ENCODE measurements at regions not wholly inside any gene's neighbourhood (a gene's known extent, or its start where the extent isn't known, plus 50 kb on each side); places are given as distances from the start of the nearest gene placed in this dataset.

DNA sequence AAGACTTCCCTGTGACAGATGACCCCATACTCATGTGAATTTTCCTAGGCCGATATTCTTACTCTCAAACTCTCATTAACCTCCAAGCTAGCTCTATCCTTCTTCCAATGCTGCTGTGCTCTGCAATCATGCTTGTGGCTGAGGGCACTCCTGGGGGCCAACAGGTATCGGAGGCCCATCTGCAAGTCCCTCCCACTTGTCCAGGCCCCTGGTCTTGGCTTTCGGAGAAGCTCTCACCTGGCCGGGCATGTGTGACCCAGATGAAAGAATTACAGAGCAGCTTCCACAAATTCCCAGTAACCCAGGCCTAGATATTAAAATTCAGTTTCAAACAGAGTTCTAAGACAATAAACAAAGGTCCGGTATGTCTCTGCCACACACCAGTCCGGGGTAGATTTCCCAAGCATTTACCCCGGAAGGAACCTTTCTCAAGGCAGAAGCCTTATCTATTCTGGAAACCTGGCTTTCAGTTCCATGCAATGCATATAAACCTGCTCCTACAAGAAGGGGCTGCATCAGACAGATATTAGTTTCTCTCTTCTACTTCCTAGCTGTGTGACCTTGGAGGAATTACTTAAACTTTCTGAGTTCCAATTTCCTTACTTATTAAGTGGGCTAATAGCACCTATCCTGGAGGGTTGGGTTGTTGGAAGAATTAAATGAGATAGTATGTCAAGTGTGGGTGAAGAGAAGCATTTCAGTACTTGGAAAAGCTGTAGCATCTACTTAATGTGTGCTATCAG is 270.8 kb downstream of the PTTG2 start:
- no peak for DNase-seq

DNA sequence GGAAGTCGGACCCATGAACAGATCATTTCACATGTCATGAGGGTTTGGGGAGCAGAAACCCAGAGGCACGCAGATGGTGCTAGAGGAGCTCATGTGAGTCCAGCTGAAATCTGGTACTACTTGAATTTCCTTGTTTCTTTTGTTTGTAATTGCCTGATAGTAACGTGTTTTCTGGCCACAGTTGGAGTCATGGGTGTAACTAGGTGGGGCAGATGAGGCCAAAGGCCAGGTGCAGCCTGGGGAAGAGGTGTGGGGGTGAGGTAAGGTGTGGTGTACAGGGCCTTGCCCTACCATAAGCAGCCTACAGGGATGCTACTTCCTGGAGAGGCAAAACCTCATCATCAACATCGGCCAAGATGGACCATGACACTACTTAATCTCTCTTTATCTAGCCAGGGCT is 271.4 kb downstream of the PTTG2 start:
- DNase-seq = no peak

DNA sequence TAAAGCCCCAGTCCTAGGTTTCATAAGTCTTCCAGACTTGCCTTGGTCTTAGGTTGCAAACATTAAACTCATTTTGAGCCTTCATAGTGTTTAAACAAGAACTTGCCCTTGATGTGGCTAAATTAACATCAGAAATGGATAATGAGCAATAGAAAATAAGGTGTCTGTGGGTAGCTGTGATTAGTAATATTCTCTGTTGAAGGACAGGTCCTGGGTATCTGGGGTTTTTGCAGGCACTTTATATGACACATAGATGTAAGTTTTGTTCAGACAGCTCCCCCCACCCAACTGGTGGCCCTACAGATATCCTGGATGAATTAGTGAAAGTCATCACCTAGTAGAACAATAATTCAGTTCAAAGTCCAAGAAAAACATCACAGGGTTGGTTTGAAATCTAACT is 272.5 kb downstream of the PTTG2 start:
- no peak for DNase-seq

DNA sequence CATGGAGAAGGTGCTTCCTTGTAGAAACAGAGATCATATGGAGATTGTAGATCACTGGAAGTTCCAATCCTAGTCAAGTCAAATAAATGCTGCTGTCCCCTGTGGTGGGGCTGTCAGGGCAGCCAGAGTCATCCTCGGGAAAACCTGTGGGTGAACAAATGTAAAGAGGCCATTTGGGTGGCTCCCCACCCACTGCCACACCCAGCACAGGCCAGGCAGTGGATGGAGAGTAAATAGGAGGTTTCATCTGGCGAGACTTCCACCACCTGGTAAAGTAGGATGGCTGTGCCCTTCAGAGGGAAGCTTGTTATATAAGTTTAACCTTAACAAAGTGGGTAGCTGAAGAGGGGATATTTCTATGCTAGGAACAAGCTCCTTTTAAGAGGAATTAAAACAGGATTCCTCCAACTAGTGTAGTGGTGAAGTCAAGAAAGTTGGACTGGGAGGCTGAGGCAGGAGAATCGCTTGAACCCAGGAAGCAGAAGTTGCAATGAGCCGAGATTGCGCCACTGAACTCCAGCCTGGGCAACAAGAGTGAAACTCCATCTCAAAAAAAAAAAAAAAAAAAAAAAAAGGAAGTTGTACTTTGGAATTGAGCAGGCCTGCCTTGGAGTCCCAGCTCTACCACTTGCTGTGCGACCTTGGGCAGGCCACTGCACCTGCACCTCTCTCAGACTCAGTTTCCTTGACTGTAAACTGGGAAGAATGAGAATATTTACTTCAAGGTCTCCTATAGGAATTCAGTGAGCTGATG is 273.7 kb downstream of the PTTG2 start:
- DNase-seq = no peak

DNA sequence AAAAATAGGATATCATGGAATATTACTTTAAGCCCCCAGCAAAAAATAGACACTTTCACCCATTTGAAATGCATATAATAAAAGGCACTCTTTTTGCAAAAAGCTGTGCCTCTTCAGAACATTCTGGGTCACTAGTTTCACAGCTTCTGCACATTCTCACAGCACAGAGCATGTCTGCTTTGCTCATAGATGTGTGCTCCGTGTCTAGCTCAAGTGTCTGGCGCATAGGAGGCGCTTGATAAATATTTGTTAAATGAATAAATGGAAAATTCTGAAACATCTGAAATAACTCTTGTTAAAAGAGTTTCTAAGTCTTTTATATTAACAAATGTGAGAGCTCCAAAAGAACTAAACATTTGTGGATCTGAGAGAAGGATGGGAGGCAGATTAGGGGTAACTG is 275.2 kb downstream of the PTTG2 start:
- DNase-seq = no peak

DNA sequence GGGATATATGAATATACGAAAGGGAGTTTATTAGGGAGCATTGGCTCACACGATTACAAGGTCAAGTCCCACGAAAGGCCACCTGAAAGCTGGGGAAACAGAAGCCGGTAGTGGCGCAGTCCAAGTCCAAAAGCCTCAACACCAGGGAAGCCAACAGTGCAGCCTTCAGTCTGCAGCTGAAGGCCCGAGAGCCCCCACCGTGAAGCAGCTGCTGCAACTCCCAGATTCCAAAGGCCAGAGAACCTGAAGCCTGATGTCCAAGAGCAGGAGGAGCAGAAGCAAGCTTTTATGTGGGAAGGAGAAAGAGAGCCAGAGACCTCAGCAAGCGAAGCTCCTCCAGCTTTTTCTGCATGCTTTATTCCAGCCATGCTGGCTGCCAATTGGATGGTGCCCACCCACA is 275.8 kb downstream of the PTTG2 start:
- DNase-seq = no peak

DNA sequence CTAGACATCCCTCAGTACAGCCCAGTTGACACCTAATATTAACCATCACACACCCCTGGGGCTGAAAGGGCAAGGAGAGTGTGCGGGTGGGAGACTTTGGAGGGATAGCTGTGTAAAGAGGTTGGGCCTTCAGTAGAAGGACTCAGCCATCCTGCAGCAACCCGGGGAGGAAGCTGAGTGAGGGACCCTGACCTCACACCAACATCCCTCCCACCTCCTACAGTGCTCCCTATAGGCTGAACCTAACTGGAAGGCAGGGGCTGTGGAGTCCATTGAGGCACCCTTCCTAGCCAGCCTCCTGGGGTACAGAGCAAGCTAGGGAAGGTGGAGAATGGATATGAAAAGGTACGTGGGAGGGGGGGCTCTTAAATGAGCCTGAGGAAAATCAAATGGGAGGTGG is 276.3 kb downstream of the PTTG2 start:
- no peak for DNase-seq

DNA sequence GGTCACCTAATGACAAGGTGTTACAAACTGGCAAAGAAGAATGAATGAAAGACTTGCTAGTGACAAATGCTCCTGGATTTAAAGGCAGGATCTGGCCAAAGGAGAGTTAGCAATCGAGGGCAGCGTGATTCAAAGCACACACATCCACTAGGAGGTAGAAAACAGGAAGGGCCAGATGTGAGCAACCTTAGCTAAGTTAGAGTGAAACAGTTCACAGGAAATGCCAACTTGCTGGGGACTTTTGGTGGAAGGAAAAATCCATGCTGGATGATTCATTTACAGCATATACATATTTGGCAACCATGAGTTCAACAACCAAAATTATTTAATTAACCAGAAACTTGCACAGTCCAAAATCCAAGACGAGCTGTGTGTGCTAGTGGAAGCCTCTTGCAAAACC is 276.9 kb downstream of the PTTG2 start:
- no peak for DNase-seq

DNA sequence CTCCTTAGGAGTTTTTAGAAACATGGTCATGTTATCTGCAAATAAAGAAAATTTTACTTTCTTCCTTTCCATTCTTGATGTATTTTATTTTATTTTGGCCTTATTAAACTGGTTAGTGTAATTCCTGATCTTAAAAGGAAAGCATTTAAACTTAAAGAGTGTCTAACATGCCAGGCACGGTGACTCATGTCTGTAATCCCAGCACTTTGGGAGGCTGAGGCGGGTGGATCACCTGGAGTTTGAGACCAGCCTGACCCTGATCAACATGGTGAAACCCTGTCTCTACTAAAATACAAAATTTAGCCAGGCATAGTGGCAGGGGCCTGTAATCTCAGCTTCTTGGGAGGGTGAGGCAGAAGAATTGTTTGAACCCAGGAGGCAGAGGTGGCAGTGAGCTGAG is 281.3 kb downstream of the PTTG2 start:
- DNase-seq = no peak

DNA sequence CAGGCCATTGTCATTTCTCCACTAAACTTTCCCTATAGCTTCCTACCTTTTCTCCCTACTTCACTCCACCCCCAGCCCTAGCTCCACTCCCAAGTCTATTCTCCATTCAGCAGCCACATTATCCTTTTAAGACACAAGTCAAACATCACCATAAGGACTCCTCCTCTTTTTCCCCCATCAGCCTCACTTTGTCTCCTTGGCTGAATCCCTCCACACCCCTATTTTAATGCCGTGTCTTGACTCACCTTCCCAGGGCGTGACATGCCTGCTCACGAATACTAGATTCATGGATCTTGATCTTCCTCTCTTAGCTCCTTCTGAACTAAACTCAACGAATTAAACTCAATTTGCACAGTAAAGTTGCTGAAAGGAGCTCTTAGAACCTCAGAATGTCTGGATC is 281.9 kb downstream of the PTTG2 start:
- no peak for DNase-seq

DNA sequence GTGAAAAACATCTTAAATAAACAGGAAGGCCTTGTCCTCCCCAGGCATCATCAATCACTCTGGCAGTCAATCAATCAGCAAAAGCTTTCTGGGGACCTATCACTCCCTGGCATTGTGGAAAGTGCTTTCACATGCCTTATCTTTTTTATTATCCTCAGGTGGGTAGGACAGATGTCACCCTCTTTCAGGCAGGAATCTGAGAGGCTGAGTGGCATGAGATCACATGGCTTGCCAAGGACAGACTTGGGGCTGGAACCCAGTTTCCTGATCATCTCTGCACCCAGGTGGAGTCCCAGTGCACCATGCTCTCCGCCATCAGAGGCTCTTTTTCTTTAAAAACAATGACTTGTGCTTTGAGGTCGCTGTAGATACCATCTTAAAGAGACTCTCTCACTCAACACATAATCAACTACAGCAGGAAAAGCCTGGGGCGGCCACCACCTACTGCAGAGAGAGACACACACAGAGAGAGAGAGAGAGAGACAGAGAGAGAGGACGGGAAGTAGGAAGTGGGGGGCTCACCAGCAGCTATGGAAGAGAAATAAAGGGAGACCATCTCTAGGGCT is 282.7 kb downstream of the PTTG2 start:
- DNase-seq = peak; percentile 6

DNA sequence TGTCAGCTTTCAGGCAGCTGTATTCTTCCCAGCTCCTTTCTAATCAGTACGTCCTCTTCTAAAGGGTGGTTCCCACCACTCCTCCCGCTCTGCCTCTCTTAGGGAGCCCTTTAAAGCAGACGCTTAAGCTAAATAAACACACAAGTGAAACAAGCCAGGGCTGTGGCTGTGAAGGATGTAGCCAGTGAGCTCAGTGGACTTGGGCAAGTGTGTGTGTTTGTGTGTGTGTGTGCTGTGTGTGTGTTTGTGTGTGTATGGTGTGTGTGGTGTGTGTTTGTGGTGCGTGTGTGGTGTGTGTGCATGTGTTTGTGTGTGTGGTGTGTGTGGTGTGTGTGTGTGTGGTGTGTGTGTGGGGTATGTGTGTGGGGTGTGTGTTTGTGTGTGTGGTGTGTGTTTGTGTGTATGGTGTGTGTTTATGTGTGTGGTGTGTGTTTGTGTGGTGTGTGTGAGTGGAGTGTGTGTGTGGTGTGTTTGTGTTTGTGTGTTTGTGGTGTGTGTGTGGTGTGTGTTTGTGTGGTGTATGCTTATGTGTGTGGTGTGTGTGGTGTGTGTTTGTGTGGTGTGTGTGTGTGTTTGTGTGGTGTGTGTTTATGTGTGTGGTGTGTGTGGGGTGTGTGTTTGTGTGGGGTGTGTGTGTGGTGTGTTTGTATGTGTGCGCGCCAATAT is 283.3 kb downstream of the PTTG2 start:
- no peak for DNase-seq

DNA sequence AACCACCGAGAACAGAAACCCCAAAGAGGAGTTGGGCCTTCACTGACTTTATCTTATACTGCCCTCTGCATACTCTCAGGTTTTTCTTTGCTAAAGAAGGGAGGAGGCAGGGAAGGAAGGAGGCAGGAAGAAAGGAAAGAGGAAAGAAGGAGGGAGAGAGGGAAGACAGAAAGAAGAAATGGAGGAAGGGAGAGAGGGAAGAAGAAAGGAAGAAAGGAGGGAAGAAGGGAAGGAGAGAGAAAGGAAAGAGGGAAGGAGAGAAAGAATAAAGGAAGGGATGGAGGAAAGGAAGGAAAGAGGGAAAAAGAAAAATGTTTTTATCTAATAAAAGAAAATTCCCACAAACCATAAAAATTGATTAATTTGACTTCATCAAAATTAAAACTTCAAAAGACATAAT is 294.6 kb downstream of the PTTG2 start:
- DNase-seq = no peak

DNA sequence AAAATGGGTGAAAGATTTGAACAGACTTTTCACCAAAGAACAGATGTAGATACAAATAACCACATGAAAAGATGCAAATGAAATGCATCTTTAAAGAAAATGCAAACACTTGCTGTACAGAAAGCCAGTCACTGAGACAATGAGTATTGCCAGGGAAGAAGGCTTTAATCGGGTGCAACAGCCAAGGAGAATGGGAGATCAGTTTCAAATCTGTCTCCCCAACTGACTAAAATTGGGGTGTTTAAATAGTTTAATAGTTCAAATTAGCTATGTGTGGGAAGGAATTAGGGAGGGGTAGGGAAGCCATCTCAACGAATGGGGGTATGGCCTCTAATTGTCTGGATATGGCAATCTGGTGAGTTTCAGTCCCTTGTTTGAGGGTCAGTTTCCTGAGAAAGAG is 295.4 kb downstream of the PTTG2 start:
- no peak for DNase-seq

DNA sequence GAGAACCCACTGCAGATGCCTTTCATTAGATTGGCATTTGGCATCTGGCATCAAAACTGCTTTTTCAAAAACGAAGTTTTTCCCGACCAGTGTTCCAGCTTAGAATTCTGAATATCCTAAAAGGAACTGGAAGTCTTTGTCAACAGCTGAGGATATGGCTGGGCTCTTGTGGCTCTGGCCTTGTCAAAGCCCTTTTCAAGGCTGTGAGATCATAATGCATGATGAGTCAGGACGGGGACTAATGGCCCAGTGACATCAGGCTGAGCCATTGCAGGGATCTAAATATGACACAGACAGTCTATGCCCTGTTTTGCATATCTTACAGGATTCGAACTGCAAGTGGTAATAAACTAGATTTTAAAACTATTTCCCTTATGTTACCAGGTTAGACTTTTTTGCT is 306.4 kb downstream of the PTTG2 start:
- DNase-seq = no peak

DNA sequence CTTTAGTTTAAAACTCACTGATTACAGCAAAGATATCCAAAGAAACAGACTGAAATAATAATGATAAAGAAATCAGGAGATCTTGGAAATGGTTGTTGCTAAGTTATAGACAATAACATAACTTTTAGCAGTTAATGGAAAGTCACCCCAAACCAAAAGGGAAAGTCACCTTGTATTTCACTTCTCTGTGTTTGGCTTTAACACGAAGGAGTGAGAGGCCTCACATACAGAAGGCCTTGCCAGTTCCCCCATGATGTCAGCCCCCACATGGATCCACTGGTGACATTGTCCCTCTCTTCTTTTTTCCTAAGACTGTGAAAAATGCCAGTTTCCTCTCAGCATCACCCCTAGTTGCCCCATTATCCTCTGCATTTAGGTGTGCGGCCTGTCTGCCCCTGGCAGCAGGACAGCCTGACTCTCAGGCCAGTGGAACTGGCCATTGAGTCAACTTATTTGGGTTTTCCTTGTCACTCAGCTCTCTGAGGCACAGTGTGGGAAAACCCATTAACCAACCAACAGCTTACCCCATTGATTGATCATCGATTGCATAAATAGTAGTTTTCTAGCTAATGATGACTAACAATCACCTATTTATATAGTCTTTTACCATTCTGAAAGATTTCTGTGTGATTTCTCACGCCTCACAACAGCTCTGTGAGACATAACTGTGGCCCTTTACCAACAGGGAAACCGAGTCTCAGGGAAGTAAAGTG is 308.1 kb downstream of the PTTG2 start:
- DNase-seq = no peak

DNA sequence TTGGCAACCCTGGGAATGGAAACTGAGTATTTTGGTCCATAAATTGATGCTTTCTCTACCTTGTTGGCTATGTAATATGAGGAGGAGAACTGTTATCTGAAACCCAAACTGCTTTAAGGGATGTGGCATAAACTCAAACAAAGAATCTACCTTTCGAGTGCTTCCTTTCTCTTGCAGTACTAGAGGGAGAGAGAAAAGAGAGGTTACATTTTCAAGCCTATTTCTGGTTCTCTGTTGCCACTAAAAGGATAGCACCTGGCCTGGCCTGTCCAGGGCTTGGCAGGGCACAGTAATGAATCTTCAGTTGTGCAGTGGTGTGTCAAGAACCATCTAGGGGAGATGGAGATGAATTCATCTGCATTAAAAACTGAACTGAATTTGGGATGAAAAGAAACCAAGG is 308.6 kb downstream of the PTTG2 start:
- DNase-seq = no peak

DNA sequence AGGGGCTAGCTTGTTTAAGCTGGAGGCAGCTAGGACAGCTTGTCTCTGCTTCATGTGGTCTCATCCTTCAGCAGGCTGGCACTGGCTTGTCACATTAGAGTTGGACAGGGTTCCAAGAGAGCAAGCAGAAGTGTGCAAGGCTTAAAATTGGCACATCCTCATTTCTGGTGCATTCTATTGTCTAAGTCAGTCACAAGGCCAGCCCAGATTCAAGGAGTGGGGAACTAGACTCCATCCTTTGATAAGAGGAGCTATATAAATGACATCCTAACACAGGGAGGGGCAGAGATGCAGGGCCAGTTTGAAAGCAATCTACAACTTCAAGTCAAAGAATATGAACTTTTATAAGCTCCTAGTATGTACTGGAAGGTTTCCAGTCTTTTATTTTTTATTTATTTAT is 313.2 kb downstream of the PTTG2 start:
- DNase-seq = no peak

DNA sequence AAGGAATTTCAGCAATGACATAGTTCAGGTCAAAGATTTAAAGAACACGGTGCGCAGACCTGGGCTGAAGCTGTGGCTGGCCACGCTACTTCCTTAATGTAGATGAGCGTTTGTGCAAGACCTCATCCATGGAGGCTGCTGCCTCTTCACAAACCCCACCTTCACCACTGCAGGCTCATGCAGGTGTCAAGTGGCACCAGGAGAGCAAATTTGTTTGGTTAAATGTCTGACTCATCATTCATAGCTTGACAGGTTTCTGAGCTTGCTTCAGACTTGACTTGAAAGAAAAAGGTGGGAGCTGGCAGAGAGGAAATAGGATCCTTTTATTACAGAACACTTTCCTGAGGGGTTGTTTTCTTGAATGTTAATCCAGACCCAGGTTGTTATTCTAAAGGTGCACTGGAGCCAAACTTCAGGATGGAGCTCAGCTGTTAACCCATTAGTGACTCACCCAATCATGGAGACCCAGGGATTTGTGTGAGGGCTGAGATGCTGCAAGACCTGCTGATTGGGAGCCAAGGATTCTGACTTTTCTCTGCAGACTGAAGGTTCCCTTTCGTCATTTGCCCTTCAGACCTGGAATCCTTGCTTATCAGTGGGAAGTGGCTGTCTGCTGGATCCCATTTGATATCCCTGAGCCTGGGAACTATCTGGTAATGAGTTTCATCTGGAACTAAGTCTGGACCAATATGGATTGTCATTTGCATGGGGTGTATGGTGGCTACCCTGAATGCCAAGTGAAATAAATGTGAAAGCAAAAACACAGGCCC is 315.3 kb downstream of the PTTG2 start:
- DNase-seq = no peak

DNA sequence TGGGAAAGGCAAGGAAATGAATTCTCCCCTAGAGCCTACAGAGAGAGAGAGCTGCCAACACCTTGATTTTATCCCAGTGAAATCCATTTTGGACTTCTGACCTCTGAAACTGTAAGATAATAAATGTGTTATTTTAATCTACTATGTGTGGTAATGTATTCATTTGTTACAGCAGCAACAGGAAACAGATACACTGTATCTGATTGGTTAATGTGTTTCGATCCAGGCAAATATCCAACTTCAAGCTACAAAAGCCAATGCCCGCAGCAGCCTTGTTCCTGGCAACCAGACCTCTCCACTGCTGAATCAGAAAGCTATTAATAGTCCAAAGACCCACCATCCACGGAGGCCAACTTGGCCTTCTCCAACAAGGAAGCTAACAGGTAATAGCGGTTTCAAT is 318.1 kb downstream of the PTTG2 start:
- DNase-seq = no peak

DNA sequence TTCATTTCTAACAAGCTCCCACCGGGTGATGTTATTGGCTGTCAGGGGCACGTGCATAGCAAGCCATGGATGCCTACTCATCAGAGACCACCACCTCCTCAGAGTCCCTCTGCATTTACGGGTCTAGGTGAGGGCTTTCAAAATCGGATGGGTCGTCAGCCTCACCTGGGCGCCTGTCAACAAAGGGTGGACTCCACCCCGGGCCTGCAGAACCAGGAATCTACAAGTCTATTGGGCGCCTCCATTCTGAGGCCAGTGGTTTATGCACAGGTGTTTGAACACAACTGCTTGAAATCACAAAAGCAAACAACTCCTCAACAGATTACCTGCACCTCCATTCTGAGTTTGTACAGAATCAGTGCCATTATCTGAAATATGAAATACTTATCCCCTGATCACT is 318.9 kb downstream of the PTTG2 start:
- DNase-seq = no peak

DNA sequence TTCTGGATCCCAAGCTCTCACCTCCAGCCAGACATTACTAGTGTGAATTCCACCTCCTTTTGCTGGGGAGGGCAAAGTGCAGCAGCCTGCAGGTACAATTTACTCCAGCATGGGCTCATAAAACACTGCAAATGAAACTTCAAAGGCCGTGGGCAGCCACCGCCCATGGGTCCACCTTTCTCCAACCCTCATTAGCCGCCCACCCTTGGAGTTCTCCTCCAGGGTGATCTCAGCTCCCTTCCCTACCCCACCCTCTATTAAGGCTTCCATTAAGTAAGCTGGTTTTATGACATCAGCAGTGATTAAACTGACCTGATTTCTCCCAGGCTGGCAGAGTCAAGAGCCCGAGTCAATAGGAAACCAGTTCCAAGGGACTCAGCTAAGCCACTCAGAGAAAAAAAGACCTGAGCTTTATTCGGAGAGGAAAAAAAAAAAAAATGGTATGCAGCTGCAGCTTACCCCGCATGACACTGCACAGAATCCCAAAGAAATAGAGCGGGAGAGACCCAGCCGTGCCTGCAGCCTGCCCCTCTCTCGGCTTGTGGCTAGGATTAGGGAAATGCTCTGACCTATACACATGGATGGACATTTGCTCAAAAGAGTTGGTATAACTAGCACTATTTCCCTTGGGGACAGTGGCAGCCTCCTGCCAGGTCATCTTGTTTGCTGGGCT is 319.6 kb downstream of the PTTG2 start:
- no peak for DNase-seq
